ENCODE measurements at regions not wholly inside any gene's neighbourhood (a gene's known extent, or its start where the extent isn't known, plus 50 kb on each side); places are given as distances from the start of the nearest gene placed in this dataset.
"Not testable (repeated sequence)": the region's sequence is repeated elsewhere in the genome, so short reads cannot be mapped to it uniquely, and the experiment has no call there.

DNA sequence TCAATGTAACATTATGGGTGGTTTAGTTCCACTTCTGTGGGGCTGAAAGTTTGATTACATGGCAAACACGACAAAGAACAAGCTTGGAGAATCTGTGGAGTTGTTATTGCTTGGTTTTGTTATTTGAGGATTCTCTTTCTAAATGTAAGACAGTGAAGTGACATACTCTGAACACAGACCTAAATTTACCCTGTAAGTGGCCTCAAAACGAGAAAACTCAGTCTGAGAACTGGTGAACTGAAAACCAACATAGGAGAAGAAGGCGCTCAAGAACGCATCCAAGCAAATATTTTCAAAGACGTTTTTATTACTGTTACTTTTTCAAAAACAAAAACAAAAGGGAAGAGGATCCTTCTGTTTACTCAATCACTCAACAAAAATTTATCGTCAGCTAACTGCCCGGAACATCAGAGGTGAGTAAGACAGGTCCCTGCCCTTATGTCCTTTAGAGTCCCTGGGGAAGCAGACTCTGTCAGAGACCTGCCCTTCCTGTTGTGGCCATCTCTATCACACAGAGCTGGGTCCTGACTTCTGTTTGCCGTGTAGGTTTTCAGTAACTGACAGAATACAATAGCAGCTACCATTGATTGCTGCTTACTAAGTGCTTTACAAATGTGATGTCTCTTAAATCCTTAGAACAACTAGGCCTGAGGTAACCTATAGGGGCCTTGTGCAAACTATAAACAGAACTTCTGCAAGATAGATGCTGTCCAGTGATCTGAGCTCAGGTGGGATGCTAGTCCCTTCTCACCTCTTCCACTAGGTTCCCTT lies 79.3 kb upstream of the C12orf71 start:
- Histone ChIP-seq H3K27ac (ENCODE audit: low read depth, low read length) (no peak overlapping the region), H3K36me3 (ENCODE audit: control insufficient read depth, insufficient read depth, low read length) (no peaks in the 10 kb centered on the region), H3K27me3 (ENCODE audit: control insufficient read depth, insufficient read depth, low read length) (no peaks in the 10 kb centered on the region), H3K4me1 (ENCODE audit: control insufficient read depth, insufficient read depth, low read length) (no peaks in the 10 kb centered on the region), H3K4me3 (ENCODE audit: low read depth, low read length) (no peak overlapping the region), H3K9me3 (ENCODE audit: control insufficient read depth, insufficient read depth, low read length) (no peaks in the 10 kb centered on the region)
- no peak for DNase-seq (ENCODE audit: low read depth in 4 of 6, low spot score in 6 of 6)
- 81% methylated on average over 2 of the region's 8 CpGs for WGBS (ENCODE audit: insufficient coverage)

- H3K27me3 ChIP-seq (ENCODE audit: control insufficient read depth, insufficient read depth, low read length): no peaks in the 10 kb centered on the region
- H3K27ac ChIP-seq (ENCODE audit: low read depth, low read length): no peak overlapping the region
- H3K36me3 ChIP-seq (ENCODE audit: control insufficient read depth, insufficient read depth, low read length): no peaks in the 10 kb centered on the region
- DNase-seq (ENCODE audit: low read depth in 4 of 6, low spot score in 6 of 6): no peak
- H3K4me1 ChIP-seq (ENCODE audit: control insufficient read depth, insufficient read depth, low read length): no peaks in the 10 kb centered on the region
- no peak overlapping the region for H3K4me3 ChIP-seq (ENCODE audit: low read depth, low read length)
- H3K9me3 ChIP-seq (ENCODE audit: control insufficient read depth, insufficient read depth, low read length): no peaks in the 10 kb centered on the region
Observed at GRCh38 chr12:27162229-27162537, 79.8 kb upstream of the C12orf71 start.

GRCh38 chr12:27163048-27163715 lies 80.8 kb upstream of the C12orf71 start:
- Histone ChIP-seq H3K9me3 (ENCODE audit: control insufficient read depth, insufficient read depth, low read length) (no peaks in the 10 kb centered on the region), H3K27ac (ENCODE audit: low read depth, low read length) (no peak overlapping the region), H3K4me3 (ENCODE audit: low read depth, low read length) (no peak overlapping the region), H3K4me1 (ENCODE audit: control insufficient read depth, insufficient read depth, low read length) (no peaks in the 10 kb centered on the region), H3K27me3 (ENCODE audit: control insufficient read depth, insufficient read depth, low read length) (no peaks in the 10 kb centered on the region), H3K36me3 (ENCODE audit: control insufficient read depth, insufficient read depth, low read length) (no peaks in the 10 kb centered on the region)
- 79% methylated on average over 3 of the region's 3 CpGs for WGBS (ENCODE audit: insufficient coverage)
- no peak for DNase-seq (ENCODE audit: low read depth in 4 of 6, low spot score in 6 of 6)

GRCh38 chr12:27163894-27164293 lies 80.2 kb upstream of the STK38L start:
- H3K4me3 ChIP-seq (ENCODE audit: low read depth, low read length): no peak overlapping the region

DNA sequence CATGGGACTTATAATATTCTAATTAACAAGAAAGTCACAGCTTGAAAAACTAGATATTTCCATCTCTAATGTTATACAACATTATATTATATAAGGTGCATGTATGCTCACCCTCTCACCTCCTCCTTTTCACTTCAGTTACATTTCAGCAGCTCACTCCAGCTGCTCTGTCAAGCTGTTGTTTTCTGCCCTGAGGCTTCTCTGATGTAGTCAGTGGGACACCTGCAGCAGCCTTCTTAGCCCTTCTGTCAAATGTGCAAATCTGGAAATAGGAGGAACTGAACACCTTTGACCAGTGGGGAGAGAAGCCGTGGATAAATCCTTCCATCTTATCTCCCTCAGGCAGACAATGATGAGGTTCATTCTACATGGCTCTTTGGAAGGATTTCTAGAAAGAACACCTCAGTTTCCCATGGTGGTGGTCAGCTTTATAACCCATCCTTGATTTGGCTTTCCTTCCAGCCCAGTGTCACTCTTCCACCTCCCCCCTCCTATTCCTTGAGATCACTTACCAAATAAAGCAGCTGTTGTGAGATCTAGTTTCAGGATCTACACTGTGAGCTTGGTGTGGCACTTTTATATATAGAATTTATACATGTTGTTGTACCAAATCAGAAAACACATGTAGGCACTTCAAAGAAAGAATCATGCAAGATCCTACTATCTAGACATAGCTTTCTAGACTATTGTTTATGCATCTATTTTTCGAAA lies 79.6 kb upstream of the STK38L start:
- DNase-seq (ENCODE audit: low read depth in 4 of 6, low spot score in 6 of 6): no peak
- H3K36me3 ChIP-seq (ENCODE audit: control insufficient read depth, insufficient read depth, low read length): no peaks in the 10 kb centered on the region
- no peak overlapping the region for H3K4me3 ChIP-seq (ENCODE audit: low read depth, low read length)
- no peaks in the 10 kb centered on the region for H3K4me1 ChIP-seq (ENCODE audit: control insufficient read depth, insufficient read depth, low read length)
- no CpG with 5 or more reads among the region's 2 CpGs for WGBS (ENCODE audit: insufficient coverage)
- H3K9me3 ChIP-seq (ENCODE audit: control insufficient read depth, insufficient read depth, low read length): no peaks in the 10 kb centered on the region
- H3K27me3 ChIP-seq (ENCODE audit: control insufficient read depth, insufficient read depth, low read length): no peaks in the 10 kb centered on the region
- no peak overlapping the region for H3K27ac ChIP-seq (ENCODE audit: low read depth, low read length)

More at GRCh38 chr12:27163894-27164293, 80.2 kb upstream of the STK38L start:
- Histone ChIP-seq H3K36me3 (ENCODE audit: control insufficient read depth, insufficient read depth, low read length) (no peaks in the 10 kb centered on the region), H3K9me3 (ENCODE audit: control insufficient read depth, insufficient read depth, low read length) (no peaks in the 10 kb centered on the region), H3K27ac (ENCODE audit: low read depth, low read length) (no peak overlapping the region), H3K4me1 (ENCODE audit: control insufficient read depth, insufficient read depth, low read length) (no peaks in the 10 kb centered on the region), H3K27me3 (ENCODE audit: control insufficient read depth, insufficient read depth, low read length) (no peaks in the 10 kb centered on the region)
- no peak for DNase-seq (ENCODE audit: low read depth in 4 of 6, low spot score in 6 of 6)
- no CpG with 5 or more reads among the region's 1 CpG for WGBS (ENCODE audit: insufficient coverage)

DNA sequence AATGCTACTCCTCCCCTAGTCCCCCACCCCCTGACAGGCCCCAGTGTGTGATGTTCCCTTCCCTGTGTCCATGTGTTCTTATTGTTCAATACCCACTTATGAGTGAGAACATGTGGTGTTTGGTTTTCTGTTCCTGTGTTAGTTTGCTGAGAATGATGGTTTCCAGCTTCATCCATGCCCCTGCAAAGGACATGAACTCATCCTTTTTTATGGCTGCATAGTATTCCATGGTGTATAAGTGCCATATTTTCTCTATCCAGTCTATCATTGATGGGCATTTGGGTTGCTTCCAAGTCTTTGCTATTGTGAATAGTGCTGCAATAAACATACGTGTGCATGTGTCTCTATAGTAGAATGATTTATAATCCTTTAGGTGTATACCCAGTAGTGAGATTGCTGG lies 78.1 kb upstream of the STK38L start:
- H3K36me3 ChIP-seq (ENCODE audit: control insufficient read depth, insufficient read depth, low read length); DNase-seq (ENCODE audit: low read depth in 4 of 6, low spot score in 6 of 6); H3K4me3 ChIP-seq (ENCODE audit: low read depth, low read length); H3K27ac ChIP-seq (ENCODE audit: low read depth, low read length); H3K9me3 ChIP-seq (ENCODE audit: control insufficient read depth, insufficient read depth, low read length); H3K4me1 ChIP-seq (ENCODE audit: control insufficient read depth, insufficient read depth, low read length); H3K27me3 ChIP-seq (ENCODE audit: control insufficient read depth, insufficient read depth, low read length): not testable (repeated sequence)
- no CpG with 5 or more reads among the region's 1 CpG for WGBS (ENCODE audit: insufficient coverage)

DNA sequence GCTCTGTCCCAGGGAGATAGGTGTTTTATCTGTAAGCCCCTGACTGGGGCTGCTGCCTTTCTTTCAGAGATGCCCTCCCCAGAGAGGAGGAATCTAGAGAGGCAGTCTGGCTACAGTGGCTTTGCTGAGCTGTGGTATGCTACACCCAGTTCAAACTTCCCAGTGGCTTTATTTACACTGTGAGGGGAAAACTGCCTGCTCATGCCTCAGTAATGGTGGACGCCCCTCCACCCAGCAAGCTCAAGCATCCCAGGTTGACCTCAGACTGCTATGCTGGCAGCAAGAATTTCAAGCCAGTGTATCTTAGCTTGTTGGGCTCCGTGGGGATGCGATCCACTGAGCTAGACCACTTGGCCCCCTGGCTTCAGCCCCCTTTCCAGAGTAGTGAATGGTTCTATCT lies 72.6 kb upstream of the STK38L start:
- not testable (repeated sequence) for H3K4me3 ChIP-seq (ENCODE audit: low read depth, low read length); H3K4me1 ChIP-seq (ENCODE audit: control insufficient read depth, insufficient read depth, low read length); H3K27me3 ChIP-seq (ENCODE audit: control insufficient read depth, insufficient read depth, low read length); DNase-seq (ENCODE audit: low read depth in 4 of 6, low spot score in 6 of 6); H3K36me3 ChIP-seq (ENCODE audit: control insufficient read depth, insufficient read depth, low read length); H3K9me3 ChIP-seq (ENCODE audit: control insufficient read depth, insufficient read depth, low read length); H3K27ac ChIP-seq (ENCODE audit: low read depth, low read length)
- WGBS (ENCODE audit: insufficient coverage): 100% methylated on average over 3 of the region's 3 CpGs

GRCh38 chr12:27176765-27177164 lies 67.3 kb upstream of the STK38L start:
- Histone ChIP-seq H3K36me3 (ENCODE audit: control insufficient read depth, insufficient read depth, low read length) (no peaks in the 10 kb centered on the region), H3K27ac (ENCODE audit: low read depth, low read length) (no peak overlapping the region), H3K9me3 (ENCODE audit: control insufficient read depth, insufficient read depth, low read length) (no peaks in the 10 kb centered on the region), H3K27me3 (ENCODE audit: control insufficient read depth, insufficient read depth, low read length) (no peaks in the 10 kb centered on the region), H3K4me3 (ENCODE audit: low read depth, low read length) (no peak overlapping the region), H3K4me1 (ENCODE audit: control insufficient read depth, insufficient read depth, low read length) (no peaks in the 10 kb centered on the region)
- DNase-seq (ENCODE audit: low read depth in 4 of 6, low spot score in 6 of 6): no peak

GRCh38 chr12:27177706-27178105 lies 66.4 kb upstream of the STK38L start:
- Histone ChIP-seq H3K27ac (ENCODE audit: low read depth, low read length) (no peak overlapping the region), H3K4me3 (ENCODE audit: low read depth, low read length) (no peak overlapping the region)

GRCh38 chr12:27178255-27178654 lies 65.8 kb upstream of the STK38L start:
- Histone ChIP-seq H3K36me3 (ENCODE audit: control insufficient read depth, insufficient read depth, low read length) (no peaks in the 10 kb centered on the region), H3K9me3 (ENCODE audit: control insufficient read depth, insufficient read depth, low read length) (no peaks in the 10 kb centered on the region), H3K27me3 (ENCODE audit: control insufficient read depth, insufficient read depth, low read length) (no peaks in the 10 kb centered on the region), H3K4me3 (ENCODE audit: low read depth, low read length) (no peak overlapping the region), H3K4me1 (ENCODE audit: control insufficient read depth, insufficient read depth, low read length) (no peaks in the 10 kb centered on the region), H3K27ac (ENCODE audit: low read depth, low read length) (no peak overlapping the region)
- DNase-seq (ENCODE audit: low read depth in 4 of 6, low spot score in 6 of 6): no peak
- WGBS (ENCODE audit: insufficient coverage): no CpG with 5 or more reads among the region's 1 CpG

More at GRCh38 chr12:27177706-27178105, 66.4 kb upstream of the STK38L start:
- Histone ChIP-seq H3K4me1 (ENCODE audit: control insufficient read depth, insufficient read depth, low read length) (no peaks in the 10 kb centered on the region), H3K9me3 (ENCODE audit: control insufficient read depth, insufficient read depth, low read length) (no peaks in the 10 kb centered on the region), H3K27me3 (ENCODE audit: control insufficient read depth, insufficient read depth, low read length) (no peaks in the 10 kb centered on the region), H3K36me3 (ENCODE audit: control insufficient read depth, insufficient read depth, low read length) (no peaks in the 10 kb centered on the region)
- no peak for DNase-seq (ENCODE audit: low read depth in 4 of 6, low spot score in 6 of 6)

Measured in spinal cord (tissue), 9 donors.